Tibial artery (tissue), 4 donors: ENCODE measurements at regions not wholly inside any gene's neighbourhood (a gene's known extent, or its start where the extent isn't known, plus 50 kb on each side); places are given as distances from the start of the nearest gene placed in this dataset.
"Not testable (repeated sequence)": the region's sequence is repeated elsewhere in the genome, so short reads cannot be mapped to it uniquely, and the experiment has no call there.

Experiments
- DNase-seq, 2 donors: peaks; one replicate each; pipeline ENCODE4 v3.0.0-alpha.2; 2019
- H3K27ac ChIP-seq, 2 donors: fragments of 200-600 bp; sonication (generic) in 1 of 2; 1 replicate in 1 of 2; 2 replicates in 1 of 2; pipeline ENCODE4 v1.5.1; 2018 to 2019; ENCODE audit warnings: mild to moderate bottlenecking in 1 of 2
- H3K27me3 ChIP-seq, 2 donors: fragments of 200-600 bp; sonication (generic) in 1 of 2; one replicate each; pipeline versions ENCODE4 v1.5.1 to v1.6.0; 2016 to 2019
- H3K36me3 ChIP-seq, 3 donors: fragments of 200-600 bp; sonication (generic) in 2 of 3; one replicate each; pipeline ENCODE4 v1.5.1; 2016 to 2019; ENCODE audit warnings: mild to moderate bottlenecking in 2 of 3
- H3K4me1 ChIP-seq, 4 donors: fragments of 200-600 bp; sonication (generic) in 2 of 4; 1 replicate in 3 of 4; 2 replicates in 1 of 4; pipeline ENCODE4 v1.5.1; 2016 to 2019
- H3K4me3 ChIP-seq, 2 donors: fragments of 200-600 bp; sonication (generic) in 1 of 2; 1 replicate in 1 of 2; 2 replicates in 1 of 2; pipeline ENCODE4 v1.5.1; 2018 to 2019; ENCODE audit warnings: mild to moderate bottlenecking in 2 of 2
- H3K9me3 ChIP-seq, 3 donors: fragments of 200-600 bp; sonication (generic) in 1 of 3; one replicate each; pipeline ENCODE4 v1.5.1; 2016 to 2019
- CTCF ChIP-seq, 2 experiments: fragments of 200-600 bp in 1 of 2; fragments of 450-650 bp in 1 of 2; IDR thresholded peaks; one replicate each; pipeline ENCODE4 v1.5.1; 2017 to 2019; ENCODE audit warnings: antibody characterized with exemption in 2 of 2, mild to moderate bottlenecking in 1 of 2, moderate library complexity in 1 of 2
- intact Hi-C: fragments of 100-400 bp; cut with DNase I; formaldehyde crosslinking; loops from one replicate; pipeline ENCODE4 v1.15.0; 2023; ENCODE audit warnings: low total_unique reads

GRCh38 chr3:154829929-154830328 lies 250.2 kb upstream of the MME start:
- DNase-seq, result no peak
- intact Hi-C loops, result no loop called here
- Histone ChIP-seq H3K9me3 (peaks cover 0 to 14% (median 12%) of the 10 kb centered on the region in 3 donors), H3K4me1 (no peaks in the 10 kb centered on the region), H3K27me3 (no peaks in the 10 kb centered on the region), H3K27ac (no peak overlapping the region), H3K36me3 (no peaks in the 10 kb centered on the region), H3K4me3 (no peak overlapping the region)
- no peak for TF ChIP-seq CTCF (IDR thresholded peaks at IDR 0.05)

- no peak for TF ChIP-seq CTCF (IDR thresholded peaks at IDR 0.05)
- Histone ChIP-seq H3K27me3 (no peaks in the 10 kb centered on the region), H3K4me1 (no peaks in the 10 kb centered on the region), H3K4me3 (no peak overlapping the region), H3K27ac (no peak overlapping the region), H3K9me3 (no peaks in the 10 kb centered on the region), H3K36me3 (no peaks in the 10 kb centered on the region)
- no peak for DNase-seq
- intact Hi-C loops, result no loop called here
These were observed 260.6 kb upstream of the MME start for GRCh38 chr3:154819491-154819890.

- H3K4me1 ChIP-seq, result no peaks in the 10 kb centered on the region
- H3K27me3 ChIP-seq, result no peaks in the 10 kb centered on the region
- no peak overlapping the region for H3K27ac ChIP-seq
- DNase-seq, result no peak
- intact Hi-C loops, result no loop called here
- TF ChIP-seq CTCF (IDR thresholded peaks at IDR 0.05), result no peak
- H3K36me3 ChIP-seq, result no peaks in the 10 kb centered on the region
- no peaks in the 10 kb centered on the region for H3K9me3 ChIP-seq
- H3K4me3 ChIP-seq, result no peak overlapping the region
These were observed 261.4 kb upstream of the MME start for GRCh38 chr3:154818676-154819255.

- H3K27ac ChIP-seq, H3K4me3 ChIP-seq, H3K4me1 ChIP-seq, H3K36me3 ChIP-seq, intact Hi-C loops, H3K9me3 ChIP-seq, H3K27me3 ChIP-seq, DNase-seq: not testable (repeated sequence)
These were observed 270.1 kb upstream of the MME start for GRCh38 chr3:154810017-154810416.

GRCh38 chr3:154801729-154802128 lies 278.4 kb upstream of the MME start:
- Histone ChIP-seq H3K27me3 (no peaks in the 10 kb centered on the region), H3K4me3 (no peak overlapping the region), H3K36me3 (no peaks in the 10 kb centered on the region), H3K9me3 (no peaks in the 10 kb centered on the region), H3K4me1 (no peaks in the 10 kb centered on the region), H3K27ac (no peak overlapping the region)
- no peak for DNase-seq
- no peak for TF ChIP-seq CTCF (IDR thresholded peaks at IDR 0.05)
- intact Hi-C loops, result no loop called here

GRCh38 chr3:154799800-154800199 lies 280.3 kb upstream of the MME start:
- Histone ChIP-seq H3K4me1 (peaks cover 0 to 10% (median 4%) of the 10 kb centered on the region in 4 donors), H3K9me3 (no peaks in the 10 kb centered on the region), H3K36me3 (no peaks in the 10 kb centered on the region), H3K4me3 (no peak overlapping the region), H3K27me3 (no peaks in the 10 kb centered on the region), H3K27ac (no peak overlapping the region)
- intact Hi-C loops, result no loop called here
- DNase-seq, result no peak
- no peak for TF ChIP-seq CTCF (IDR thresholded peaks at IDR 0.05)
